NCI-H187 treated with DMSO at 0.1 percent for 48 hours (cell line): ENCODE measurements at regions not wholly inside any gene's neighbourhood (a gene's known extent, or its start where the extent isn't known, plus 50 kb on each side); places are given as distances from the start of the nearest gene placed in this dataset.

Source experiments
- DNase-seq: peaks from one replicate; lab custom pipeline; 2025; lab: John Stamatoyannopoulos, UW

DNA sequence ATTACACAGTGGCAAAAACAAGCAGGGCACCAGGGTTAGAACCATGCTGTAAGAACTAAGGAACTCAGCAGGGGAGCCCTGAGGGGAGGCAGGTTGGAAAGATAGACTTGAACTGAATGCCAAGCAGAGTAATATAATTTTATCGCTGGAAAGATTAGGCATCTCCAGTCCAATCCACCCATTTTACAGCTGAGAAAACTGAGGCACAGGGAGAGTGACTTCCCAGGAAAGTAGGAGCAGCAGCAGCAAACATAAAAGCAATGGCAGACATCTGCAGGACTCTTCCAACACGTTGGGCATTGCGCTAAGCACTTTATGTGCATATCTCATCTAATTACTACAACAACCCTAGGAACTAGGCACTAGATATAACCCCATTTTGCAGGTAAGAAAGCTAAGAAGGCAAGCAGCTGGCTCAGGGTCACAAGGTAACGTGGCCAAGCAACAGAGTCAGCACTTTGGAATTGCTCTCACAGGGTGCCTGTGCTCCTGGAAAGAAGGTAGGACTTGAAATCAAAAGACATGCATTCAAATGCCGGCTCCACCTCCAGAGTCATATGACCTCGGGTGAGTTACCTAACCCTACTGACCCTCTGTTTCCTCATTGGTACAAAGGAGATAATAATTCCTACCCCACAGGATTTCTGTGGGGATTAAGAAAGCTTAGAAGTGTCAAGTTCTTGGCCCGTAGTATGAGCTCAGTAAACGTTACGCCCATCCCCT lies 215.3 kb downstream of the BARX2 start:
- no peak for DNase-seq

DNA sequence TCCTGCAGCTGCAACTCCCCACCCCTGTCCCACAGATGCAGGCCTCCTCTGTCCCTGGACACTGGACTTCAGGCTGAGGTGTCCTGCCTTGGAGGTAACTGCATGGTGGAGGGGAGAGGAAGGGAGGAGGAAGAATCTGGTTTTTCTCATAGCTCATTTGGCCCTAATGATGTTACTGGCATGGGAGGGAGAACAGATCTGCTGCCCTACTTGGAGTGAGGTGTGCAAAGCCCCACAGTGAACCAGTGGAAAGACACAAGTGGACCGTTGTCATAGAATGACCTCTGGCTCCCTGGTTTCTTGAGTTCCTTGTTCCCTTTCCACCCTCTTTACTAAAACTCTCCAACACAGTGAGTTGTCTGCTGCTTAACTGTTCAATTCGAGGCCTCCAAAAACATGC lies 215.9 kb downstream of the BARX2 start:
- no peak for DNase-seq

DNA sequence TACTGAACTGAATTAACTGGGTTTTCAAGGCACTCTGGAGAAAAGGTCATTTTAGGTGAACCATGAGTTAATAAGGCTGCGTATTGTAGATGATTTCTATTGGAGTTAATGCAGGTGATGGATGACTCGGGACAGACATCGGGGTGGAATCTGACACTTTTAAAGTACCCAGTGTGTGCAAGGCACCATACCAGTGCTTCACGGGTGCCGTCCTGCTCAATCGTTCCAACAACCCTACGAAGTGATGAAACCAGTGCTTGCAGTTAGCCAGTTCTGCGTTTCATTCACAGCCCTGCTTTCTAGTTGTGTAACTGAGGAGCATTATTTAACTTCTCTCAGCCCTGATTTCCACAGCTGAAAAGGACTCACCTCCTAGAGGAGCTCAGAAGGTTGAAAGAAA lies 216.5 kb downstream of the BARX2 start:
- DNase-seq: no peak

DNA sequence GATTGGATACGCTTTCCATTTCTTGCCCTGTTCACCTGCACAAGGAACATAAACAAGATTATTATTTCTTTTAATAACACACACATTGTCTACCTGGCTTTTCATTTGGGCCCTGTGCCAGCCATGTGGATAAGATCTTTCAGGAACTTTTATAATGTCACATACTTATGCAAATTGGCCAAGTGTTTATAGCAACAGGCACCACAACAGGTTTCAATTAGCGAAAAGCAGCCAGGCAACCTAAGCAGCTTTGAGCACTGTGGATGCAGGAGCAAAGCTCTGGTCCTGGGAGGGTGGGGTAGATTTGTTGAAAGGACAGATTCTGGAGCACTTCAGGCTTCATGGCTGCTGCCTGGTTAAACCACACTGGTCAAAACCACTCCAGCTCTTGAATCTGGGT lies 217.4 kb downstream of the BARX2 start:
- DNase-seq: no peak

DNA sequence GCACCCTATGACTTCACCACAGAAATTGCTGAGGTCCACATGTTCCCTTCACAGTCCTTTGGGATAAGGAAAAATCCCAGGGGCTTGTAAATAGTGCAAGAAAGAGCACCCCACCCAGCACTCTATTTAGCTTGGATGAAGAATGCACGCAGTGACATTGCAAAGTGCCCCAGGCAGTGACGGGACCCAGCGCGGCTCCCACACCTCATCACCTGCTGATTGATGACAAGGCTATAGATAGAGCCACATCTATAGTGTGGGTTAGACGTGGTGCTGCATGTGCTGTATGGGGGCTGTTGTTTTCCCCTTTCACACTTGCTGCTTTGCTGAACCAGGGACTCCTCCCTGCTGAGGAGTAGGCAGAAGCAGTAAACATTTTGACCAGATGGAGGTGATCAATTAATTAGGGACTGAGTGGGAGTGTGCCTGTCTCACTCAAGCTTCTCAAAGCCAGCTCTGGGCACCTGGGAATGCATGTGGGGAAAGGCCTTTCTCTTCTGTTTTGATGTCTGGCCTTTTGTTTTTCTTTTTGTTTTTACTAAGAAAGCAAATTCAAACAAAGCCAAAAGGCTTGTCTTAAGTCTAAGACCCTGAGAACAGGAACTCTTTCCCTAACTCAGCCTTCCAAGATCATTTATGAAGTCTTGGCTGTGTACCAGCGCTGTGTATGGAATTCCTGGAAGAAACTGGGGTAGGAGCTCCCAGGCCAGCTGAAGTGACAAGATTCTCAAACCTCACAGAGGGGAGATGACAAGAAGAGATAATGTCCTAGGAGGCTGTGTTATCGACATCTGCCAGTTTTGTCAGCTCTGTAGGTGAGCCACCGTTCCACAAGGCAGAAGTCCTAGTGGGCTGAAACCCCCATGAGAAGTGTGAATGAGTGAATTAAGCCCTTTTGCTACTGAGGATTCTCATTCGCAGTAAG lies 219.7 kb downstream of the BARX2 start:
- DNase-seq: no peak

DNA sequence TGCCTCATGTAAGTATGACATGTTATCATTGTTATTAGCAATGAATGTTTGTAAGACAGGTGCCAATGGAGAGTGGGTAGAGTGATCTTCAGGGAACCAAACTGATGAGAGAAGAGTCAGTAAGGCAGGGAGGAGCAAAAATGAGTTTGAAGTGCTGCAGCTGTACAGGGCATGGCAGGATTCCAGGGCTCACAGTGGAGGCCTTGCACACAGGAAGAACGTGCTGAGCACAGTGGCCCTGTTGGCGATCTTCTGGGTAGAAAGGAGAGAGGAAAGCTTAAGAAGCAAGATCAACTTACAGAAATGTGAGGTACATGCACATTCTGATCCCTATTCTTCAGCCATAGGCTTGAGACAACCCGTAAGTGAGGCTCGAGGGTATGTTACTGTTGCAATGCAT lies 219.3 kb upstream of the TMEM45B start:
- DNase-seq: no peak

DNA sequence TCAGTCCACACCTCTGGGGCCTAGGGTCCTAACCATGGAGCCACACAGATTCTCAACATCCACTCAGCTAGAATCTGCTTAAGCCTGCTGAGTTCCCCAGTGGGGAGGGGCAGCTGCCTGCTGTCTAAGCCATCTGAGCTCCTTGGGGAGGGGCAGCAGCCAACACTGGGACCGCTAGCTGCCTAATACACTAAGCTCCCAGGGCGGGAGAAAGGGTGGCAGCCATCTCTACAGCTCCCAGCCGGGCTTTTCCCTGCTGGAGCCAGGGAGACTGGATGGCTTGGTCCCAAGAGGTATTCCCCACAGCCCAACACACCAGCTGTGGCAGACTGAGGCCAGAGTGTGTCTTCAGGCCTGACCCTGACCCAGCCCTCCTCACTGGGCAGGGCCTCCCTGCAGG lies 217.3 kb upstream of the TMEM45B start:
- DNase-seq: no peak

DNA sequence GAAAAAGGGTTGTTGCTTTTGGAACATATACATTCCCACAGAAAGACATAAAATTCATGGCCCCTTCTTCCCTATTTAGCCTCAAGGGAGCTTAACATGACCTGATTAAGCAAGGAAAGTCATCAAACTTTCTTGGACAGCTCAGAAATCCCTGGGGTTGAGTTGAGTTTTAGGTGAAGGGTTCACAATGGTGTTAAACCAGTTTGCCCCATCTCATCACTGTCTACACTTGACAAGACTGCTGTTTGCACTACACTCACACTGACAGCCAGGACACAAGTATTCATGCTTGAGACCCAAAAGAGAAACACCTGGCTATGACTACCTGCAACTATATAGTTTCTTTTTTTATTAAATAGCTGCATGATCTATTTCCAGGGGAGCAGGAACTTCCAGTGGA lies 209.8 kb upstream of the TMEM45B start:
- DNase-seq: no peak

DNA sequence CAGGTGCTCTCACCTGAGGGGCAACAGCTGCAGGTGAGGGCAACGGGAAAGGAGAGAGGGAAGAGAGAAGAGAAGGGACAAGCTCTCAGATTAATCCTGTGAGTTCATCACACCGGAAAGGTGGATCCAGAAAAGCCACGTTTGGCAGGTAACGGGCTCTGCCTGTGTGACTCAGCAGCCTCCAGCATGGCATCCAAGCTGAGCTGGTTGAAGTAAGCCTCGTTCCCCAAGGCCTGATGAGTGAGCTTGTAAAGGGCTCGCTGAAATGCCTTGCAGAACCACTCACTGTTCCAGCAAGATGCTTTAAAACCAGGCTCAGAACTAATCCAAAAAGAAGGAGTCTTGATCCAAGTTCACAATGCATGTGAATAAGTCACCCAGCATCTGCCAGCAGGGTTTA lies 206.9 kb upstream of the TMEM45B start:
- no peak for DNase-seq

DNA sequence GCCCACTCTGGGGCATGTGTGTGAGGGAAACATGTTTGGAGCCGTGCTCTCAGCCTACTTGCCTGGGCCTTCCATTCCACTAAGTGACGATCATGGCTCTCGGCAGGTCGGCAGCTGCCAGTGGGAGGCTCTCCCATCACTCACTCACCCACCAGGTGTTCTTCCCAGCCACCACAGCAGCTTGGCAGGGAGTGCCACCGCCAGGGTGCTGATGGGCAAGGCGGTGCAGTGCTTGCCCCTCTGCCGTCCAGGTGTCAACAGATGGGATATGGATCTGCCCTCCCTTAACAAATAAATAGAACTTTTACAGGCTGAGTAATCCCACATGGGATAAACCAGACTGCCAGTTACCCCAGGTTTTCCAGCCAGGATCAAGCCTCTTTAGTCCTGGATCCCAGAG lies 205.5 kb upstream of the TMEM45B start:
- DNase-seq: no peak

DNA sequence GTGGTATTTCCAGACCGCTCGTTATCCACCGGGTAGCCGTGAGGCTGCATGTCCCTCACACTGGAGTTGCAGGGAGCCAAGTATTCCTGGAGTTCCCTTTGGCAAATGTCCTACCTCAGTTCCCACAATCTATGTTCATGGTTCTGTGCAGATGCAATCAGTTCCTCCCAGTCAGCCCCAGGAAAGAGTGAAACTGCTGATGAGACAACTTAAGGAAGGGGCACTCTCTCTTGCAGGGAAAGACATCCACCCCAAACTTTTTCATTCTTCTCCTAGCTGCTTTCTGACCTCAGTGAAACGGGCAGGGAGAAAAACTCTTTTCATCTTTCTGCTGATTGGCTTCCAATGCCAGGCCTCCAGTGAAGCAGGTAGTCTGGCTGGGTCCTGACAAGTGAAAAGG lies 205.1 kb upstream of the TMEM45B start:
- DNase-seq: no peak

DNA sequence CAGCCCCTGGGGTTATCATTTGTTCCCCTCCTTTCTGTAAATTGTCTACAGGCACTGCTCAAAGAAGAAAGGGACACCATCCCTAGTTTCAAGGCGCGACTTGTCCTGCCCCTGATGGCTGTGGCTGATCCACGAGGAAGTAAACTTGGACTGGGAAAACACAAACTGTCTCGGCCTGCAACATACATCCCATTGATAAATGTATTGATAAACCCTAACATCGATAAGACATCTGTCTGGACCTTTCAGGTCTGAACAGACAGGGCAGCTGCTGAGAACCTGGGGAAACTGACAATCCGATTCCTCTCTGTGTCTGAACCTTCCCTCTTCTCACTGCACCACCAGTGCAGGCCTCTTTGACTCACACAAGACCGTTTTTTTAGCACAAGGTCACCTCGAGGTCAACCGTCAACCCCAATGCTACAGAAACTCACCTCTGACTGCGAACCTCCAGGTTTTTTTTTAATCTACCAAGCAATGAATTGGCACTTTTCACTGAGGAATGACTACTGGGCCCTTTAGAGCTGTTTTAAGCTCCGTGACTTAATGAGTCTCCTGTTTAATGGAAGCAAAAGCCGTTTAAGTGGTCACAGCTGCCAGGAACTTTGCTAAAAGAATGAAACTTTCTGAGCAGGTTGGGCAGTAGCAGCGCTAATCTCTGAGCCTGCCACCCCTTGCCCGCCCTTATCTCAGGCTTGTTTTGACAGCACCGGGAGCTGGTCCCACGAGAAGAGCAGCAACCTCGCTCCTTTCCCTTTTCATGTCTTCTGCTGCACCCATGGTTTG lies 203.8 kb upstream of the TMEM45B start:
- DNase-seq: no peak

DNA sequence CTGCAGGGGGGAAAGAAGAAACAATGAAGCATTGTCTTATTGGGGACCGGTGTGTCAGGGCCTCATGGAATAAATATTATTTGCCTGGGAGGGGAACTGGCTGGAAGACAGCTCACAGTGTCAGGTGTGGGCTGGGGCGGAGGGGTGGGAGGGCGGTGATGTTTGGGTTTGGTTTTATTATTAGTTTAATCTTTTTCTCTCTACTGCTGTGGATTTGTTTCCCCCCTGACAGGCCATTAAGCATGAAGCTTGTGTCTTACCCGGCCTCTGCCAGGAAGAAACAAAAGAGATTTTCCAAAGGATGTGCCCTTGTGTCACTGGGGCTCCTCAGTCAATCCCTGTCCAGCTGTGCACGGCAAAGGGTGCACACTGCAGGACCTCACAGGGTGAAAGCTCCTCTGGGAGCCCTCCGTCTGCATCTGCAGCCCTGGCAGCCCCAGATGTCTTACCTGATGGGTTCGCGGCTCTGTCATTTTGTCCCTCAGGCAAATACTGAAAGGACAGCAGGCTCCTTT lies 203.1 kb upstream of the TMEM45B start:
- DNase-seq: no peak

DNA sequence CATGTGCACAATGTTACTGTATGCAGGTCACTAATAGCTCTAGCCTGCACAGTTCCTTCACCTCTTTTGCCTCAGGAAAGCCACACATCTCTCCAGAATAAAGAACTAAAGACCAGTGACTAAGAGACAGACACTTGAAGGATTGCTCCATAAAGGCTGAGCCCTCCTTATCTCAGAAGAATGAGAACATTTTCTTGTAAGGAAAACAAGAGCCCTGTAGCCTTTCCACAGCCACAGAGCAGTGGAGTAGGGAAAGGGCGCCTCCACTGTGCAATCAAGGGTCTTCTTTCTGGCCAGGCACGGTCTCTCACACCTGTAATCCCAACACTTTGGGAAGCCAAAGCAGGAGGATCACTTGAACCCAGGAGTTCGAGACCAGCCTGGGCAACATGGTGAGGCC lies 202.6 kb upstream of the TMEM45B start:
- DNase-seq: no peak

DNA sequence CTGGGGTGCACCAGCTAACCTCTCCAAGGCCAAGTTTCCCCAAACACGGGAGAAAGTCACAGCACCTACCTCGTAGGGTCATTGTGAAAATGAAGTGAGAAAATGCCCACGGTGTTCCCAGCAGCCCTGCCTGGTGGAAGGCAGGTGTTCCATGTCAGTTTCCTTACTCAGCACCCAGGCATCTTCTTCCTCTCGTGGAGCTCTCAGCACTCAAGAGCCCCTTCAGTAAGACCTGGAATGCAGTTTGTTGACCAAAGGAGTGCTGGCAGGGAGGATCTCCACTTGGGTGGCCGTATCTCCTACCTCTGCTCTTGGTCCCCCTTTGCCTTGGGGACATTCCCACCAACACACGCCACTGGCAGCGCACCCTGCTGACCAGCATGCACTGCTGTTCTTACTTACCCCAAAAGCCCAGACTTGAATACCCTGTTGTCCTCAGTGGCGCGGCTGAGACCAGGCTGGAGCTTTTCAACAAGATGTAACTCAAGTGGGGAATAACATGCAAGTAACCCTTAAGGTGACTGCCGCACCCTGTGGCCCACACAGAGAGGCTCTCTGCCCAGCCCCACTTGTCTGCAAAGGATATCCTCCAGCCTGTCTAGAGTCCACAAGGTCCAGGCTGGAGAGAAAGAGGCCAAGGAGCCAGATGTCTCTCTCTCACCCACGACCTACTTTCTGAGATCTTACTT lies 201.2 kb upstream of the TMEM45B start:
- DNase-seq: no peak

DNA sequence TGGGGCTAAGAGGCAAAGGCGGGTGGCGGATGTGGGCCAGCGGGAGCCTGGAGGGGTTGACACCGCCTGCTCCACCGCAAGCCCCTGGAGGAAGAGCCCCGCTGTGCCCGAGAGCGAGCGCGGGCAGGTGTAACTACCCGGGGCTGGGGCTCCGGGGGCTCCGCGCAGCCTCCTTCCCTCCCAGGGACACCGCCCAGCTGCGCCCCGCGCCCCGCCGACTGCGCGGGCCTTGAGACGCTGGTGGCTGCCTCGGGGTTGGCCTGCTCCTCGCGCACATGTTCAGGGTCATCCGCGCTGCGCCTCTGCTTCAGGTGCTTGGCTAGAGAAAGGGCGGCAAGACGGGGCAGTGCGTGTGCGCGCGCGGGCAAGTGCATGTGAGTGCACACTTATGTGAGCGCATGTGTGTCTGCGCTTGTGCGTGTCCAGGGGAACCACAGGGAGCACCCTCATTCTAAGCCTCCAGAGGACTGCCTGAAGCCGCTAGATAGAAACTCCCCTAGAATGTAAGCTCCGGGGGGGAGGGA lies 197.5 kb upstream of the TMEM45B start:
- no peak for DNase-seq

DNA sequence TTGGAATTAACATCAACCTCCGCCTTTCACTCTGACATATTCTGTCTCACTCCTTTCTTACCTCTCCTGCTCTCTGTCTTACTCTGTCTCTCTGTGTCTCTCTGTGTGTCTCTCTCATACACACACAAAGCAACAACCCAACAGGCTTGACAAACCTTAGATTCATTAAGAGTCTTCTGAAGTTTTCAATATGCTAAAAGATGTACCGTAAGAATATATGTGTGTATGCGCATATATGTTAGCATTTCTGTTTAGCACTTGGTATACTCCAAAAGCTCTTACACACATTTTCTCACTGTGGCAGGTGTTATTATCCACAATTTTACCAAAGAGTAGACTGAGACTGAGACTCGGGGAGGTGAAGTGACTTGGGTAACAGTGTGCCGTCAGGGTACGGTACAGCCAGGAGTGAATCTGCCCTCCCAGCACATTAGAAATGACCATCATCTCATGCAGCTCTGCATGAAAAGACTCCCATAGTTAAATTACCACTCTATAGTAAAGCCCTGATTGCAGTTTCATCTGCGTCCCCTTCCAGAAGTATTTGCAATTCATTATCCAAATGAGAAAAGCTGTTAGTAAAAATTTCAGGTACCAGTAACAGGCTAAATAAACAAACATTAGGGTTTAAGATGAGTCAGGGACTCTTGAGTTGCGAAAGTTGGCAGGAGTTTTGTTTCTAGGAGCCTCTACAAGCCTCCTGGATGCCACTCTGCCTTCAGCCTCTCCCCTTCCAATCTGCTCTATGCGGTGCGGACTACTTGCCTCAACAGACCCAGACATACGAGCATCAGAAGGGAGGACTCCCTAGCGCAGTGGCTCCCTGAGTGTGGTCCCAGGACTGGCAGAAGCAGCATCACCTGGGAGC lies 195.2 kb upstream of the TMEM45B start:
- DNase-seq: no peak

DNA sequence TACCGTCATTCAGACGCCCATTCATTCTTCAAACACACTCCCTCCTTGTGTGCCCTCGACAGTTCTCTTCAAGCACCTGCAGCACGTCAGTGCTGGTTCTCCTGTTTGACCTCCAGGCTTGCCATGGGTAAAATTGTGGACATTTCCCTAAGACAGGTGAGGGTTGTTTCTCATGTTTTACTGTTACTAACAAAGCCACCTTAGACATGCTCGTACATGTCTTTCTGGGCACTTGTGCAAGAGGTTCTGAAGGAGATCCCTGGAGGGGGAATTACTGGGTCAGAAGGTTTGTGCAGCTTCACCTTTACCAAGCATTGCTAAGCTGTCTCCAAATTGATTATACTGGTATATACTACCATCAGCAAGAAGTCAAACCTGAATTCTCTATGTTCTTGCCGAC lies 189.7 kb upstream of the TMEM45B start:
- no peak for DNase-seq

DNA sequence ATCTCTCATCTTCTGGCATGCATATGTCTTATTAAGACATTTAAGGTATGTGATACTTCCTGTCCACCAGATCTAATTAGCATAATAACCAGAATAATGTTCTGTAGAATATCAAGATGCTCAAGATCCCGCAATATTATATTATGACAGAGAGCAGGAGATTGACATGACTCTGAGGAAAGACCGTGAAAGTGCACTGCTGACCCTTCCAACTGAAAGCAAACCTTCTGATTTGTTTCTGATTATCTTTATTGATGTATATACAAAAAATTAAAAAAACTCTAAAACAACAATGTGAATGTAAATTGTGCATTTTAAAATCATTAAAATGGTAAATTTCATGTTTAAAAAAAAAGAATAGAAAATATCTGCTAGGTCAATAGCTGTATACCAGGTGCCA lies 184.4 kb upstream of the TMEM45B start:
- no peak for DNase-seq

DNA sequence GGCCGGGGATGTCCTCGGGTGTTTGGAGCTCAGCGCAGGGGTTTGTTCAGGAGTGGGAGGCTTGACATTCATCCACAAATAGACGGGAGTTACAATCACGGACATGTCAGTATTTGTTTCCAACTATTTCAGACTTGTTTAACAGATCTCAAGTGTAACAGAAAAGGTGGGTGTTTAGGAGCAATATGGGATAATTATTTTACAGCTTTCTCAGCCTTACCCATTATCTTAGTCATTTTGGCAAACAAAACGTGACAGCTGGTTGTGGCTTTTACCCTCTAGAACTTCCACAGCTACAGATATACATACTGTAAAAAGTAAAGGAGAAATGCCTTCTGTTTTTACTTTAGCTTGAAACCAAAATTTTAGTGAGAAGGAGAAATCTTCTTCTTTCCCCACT lies 178.7 kb upstream of the TMEM45B start:
- DNase-seq: no peak

DNA sequence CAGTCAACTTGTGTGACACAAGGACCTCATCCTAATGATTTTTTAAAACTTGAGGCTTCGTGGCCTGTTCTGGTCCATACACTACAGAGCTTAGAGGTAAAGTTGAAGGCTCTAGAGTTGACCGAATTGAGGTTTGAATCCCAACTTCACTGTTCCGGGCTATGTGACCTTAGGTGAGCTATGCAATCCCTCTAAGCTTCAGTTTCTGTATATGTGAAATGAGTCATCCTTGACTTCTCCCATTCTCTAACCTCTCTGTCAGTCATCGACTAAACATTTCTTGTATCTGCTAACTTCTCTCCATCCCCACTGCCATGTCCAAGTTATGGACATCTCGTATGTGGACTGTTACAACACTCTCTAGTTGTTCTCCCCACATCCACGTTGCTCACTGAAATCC lies 178.2 kb upstream of the TMEM45B start:
- DNase-seq: no peak
